B cell (primary cell): ENCODE measurements at regions not wholly inside any gene's neighbourhood (a gene's known extent, or its start where the extent isn't known, plus 50 kb on each side); places are given as distances from the start of the nearest gene placed in this dataset.

Experiments used
- EZH2 ChIP-seq: IDR thresholded peaks from 2 replicates; pipeline ENCODE4 v1.6.1; 2012; ENCODE audit warnings: borderline replicate concordance, low read depth, mild to moderate bottlenecking, moderate library complexity, low read length; ENCODE audit not compliant: insufficient read depth, poor library complexity, severe bottlenecking
- TF ChIP-seq, protein P1 (sequence below): fragments of 200-600 bp; IDR thresholded peaks from one replicate; pipeline ENCODE4 v1.8.0; 2022; ENCODE audit warnings: antibody characterized with exemption, mild to moderate bottlenecking

DNA sequence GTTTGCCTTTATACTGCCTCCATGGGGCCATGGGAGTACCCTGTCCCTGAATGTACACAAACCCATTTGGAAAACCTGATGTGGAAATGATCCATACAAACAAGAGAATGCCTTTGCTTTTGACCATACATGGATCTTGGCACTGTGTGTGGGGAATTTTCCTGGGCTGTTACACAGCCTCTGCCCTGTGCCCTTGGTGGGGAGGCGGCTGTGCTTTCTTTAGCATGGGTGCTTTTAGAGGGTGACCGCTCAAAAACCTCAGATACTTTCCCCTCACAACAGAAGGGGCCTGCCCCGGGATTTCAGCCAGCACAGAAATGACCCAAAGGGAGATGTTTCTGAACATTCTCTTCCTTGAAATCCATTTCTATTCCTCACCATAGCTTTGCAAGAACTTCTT is 194.8 kb downstream of the LMO4 start:
- TF ChIP-seq, protein P1, sequence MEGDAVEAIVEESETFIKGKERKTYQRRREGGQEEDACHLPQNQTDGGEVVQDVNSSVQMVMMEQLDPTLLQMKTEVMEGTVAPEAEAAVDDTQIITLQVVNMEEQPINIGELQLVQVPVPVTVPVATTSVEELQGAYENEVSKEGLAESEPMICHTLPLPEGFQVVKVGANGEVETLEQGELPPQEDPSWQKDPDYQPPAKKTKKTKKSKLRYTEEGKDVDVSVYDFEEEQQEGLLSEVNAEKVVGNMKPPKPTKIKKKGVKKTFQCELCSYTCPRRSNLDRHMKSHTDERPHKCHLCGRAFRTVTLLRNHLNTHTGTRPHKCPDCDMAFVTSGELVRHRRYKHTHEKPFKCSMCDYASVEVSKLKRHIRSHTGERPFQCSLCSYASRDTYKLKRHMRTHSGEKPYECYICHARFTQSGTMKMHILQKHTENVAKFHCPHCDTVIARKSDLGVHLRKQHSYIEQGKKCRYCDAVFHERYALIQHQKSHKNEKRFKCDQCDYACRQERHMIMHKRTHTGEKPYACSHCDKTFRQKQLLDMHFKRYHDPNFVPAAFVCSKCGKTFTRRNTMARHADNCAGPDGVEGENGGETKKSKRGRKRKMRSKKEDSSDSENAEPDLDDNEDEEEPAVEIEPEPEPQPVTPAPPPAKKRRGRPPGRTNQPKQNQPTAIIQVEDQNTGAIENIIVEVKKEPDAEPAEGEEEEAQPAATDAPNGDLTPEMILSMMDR = no peak
- no peak for TF ChIP-seq EZH2
